Femur (tissue), 1 donor: ENCODE measurements at regions not wholly inside any gene's neighbourhood (a gene's known extent, or its start where the extent isn't known, plus 50 kb on each side); places are given as distances from the start of the nearest gene placed in this dataset.
A peak's percentile ranks its signal among the peaks of the same experiment; 100 is the strongest.

Experiments
- DNase-seq: peaks from one replicate; pipeline ENCODE4 v3.0.0-alpha.2; 2017

- DNase-seq, result no peak
Observed at GRCh38 chr3:101081446-101081845, 88.2 kb upstream of the ABI3BP start.

DNA sequence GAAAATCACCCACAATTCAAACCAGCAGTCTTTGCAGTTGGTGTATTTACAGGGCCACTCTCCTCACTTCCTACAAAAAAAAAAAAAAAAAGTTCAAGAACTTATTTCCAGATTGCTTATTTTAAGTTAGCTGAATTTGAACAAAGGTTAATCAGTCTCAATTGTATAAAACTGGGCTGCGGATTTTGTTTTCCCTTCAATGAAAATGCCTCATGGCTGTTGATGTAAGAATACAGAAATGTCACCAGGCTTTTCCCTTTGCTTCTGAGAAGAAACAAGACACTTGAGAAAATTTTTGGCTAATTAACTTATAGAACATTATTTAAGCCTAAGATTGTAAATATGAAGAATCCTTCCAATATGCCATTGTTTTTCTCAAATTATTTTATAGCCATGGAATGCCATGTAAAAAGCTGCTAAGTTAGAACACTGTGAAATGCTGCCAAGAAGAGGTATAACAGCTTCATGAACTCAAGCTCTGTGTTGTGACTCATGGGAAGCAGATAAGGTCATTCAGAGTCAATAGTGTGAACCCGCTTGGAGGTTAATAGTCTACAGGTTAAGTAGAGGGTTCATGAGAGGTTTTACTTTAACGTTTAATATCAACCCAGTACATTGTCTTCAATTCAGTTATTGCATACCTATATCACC lies 84.3 kb upstream of the ABI3BP start:
- no peak for DNase-seq

- DNase-seq, result no peak
Observed at GRCh38 chr3:101074518-101074917, 81.3 kb upstream of the ABI3BP start.

DNA sequence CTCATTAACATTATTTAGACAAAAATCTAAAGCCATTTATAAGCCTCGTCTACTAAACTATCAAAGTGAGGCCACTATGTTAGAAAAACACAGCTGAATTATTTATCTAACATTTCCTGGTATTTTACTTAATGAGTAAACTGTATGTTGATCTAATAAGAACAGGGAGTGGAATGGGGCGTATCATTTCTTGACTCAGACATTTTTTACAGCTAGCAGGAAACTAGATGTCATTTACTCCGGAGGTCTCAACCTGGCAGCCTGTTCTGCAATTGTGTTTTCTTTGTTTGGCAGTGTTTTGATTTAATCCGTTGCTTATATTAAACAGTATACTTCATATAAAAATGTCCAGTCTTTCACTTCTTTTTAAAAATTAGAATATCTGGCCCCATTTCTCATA lies 79.1 kb upstream of the ABI3BP start:
- DNase-seq, result no peak

DNA sequence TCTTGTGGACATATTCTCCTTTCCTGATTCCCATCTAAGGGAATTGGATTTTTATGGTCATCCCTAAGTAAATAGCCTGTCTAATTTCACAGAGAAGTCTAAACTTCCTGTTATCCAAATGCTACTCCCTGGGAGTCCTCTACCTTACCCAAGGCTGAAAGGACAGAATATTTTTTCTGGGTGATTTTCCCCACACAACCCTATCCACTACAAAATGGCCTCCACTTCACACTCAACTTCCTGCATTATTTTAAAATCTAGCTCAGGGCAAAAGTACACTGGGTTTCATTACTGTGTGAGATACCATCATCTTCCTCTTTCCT lies 77.5 kb upstream of the ABI3BP start:
- DNase-seq, result no peak

DNA sequence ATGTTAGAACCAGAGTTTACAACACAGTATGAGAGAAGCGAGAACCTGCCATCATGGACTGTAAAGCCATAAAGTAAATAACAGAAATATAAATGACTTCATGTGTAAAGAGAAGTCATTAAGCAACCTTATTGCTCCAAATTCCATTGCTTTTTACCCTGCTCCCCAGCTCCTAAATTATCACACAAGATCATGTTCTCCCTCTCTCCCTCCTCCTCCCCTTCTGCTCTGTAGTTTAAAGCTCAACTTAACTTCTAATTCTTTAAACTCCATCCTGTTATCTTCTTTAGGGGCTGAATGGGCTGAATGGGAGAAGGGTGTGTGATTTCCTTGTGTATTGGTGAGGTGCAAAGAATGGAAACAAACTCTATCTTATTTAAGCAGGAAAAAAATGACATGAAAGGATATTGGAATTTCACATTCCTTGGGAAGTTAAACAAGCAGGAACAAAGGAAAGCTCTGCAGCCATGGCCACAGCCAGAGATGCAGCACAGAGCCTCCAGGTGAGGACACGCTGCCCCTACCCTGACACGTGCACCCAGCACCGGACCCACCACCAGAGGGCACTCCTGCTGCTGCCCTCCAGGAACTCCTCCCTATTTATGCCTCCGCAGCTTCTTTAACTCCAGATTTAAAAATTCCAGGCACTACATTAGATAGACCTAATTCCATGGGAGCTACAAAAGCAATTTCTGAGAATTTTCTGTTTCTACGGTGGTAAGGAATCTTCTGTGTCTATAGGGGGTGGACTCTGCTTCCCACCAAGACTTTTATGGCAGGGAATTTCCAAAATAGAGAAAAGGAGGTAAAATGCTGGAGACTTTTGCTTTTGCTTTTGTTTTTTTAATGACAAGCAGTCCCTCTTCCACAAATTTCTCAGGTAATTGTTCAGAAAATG lies 76.9 kb upstream of the ABI3BP start:
- DNase-seq, result no peak

GRCh38 chr3:101068876-101069606 lies 75.8 kb upstream of the ABI3BP start:
- DNase-seq, result no peak

DNA sequence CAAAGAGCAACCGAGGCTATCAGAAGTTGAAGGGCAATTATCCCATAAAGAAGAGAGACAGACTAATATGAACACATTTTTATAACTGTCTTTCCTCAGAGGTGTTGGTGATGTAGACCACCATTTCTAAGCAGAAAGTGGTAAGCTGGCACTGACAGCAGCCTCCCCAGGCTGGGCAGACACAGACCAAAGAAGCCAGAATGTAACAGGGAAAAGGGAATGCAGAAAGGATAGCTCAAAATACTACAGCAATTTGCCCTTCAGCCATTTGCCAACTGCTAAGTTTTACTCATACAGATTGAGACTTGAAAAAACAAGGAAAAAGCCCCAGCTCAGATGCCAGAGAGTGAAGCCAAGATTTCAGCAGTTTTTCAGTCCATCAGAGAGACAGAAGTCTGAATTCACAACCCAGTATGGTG lies 73.5 kb upstream of the ABI3BP start:
- DNase-seq, result no peak

GRCh38 chr3:101065962-101066361 lies 72.7 kb upstream of the ABI3BP start:
- no peak for DNase-seq

DNA sequence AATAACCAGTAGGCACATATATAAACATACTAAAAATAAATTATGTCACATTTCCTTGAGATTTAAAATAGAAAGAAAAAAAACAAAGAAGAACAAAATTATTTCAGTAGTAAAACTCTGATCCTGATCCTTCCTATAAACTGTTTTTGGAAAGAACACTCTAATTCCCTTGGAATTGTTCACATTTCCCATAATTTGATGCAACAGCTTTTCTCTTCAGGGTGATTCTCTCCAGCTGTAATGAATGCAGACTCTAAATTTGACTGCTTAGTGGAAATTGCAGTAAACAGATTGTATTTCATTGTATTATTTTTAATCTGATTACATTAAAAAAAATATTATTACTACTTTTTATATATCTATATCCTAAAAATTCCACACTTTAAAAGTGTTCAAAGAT lies 70.2 kb upstream of the ABI3BP start:
- DNase-seq, result no peak

DNA sequence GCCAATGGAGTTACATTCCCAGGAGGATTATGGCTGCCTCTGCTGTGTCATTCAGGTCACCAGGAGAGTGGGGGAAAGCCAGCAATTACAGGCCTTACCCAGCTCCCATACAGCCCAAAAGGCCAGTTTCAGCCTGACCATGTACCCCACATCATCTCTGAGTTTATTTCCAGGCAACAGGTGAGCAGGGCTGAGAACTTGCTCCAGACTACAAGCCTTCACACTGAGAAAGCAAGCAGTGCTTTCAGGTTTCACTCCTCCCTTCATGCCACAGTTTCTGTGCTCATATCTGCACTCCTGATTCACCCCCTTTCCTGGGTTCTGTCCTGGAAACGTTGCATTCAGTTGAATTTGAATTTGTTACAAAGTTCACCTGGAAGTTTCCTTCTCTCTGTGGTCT lies 68.1 kb upstream of the ABI3BP start:
- no peak for DNase-seq

DNA sequence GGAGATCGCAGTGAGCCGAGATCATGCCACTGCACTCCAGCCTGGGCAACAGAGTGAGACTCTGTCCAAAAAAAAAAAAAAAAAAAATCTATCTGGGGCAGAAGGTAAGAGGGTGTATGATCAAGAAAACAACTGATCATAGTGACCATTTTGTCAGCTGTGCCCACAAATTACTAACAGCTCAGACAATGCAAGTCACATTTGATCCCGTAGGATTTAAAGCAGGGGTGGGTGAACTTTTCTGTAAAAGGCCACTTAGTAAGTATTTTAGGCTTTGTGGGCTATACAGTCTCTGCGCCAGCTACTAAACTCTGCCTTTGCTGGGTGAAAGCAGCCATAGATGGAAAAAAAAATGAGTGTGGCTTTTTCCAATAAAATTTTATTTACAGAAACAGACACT lies 57.6 kb upstream of the ABI3BP start:
- DNase-seq, result peak; percentile 29

GRCh38 chr3:101050046-101050445 lies 56.8 kb upstream of the ABI3BP start:
- DNase-seq, result no peak

DNA sequence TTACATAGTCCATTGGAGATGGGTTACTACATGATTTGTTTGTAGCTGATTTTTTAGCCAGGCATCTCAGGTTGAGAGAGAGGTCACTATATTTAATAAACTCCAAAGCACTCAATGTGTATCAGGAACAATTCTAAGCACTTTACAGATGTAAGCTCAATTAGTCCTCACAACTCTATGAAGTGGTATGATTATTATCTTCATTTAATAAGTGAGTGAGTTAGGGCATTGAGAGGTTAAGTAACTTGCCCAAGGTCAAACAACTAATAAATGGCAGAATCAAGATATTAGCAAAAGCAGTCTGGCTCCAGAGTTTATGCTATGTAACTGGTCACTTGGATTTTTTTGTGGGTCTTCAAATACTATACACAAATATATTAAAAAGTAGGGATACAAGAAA lies 56.3 kb upstream of the ABI3BP start:
- DNase-seq, result no peak

DNA sequence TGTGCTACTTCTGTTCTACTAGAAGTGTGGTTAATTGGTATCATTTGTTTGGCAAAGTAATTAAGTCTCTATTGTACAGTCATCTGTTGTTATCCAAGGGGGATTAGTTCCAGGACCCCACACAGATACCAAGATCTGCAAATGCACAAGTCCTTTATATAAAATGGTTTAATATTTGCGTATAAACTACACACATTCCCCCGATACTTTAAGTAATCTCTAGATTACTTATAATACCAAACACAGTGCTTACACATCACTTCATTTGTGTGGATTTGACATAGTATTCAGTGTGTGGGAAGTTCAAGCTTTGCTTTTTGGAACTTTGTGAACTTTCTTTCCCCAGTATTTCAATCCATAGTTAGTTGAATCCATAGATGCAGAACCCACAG lies 50.5 kb upstream of the ABI3BP start:
- no peak for DNase-seq

DNA sequence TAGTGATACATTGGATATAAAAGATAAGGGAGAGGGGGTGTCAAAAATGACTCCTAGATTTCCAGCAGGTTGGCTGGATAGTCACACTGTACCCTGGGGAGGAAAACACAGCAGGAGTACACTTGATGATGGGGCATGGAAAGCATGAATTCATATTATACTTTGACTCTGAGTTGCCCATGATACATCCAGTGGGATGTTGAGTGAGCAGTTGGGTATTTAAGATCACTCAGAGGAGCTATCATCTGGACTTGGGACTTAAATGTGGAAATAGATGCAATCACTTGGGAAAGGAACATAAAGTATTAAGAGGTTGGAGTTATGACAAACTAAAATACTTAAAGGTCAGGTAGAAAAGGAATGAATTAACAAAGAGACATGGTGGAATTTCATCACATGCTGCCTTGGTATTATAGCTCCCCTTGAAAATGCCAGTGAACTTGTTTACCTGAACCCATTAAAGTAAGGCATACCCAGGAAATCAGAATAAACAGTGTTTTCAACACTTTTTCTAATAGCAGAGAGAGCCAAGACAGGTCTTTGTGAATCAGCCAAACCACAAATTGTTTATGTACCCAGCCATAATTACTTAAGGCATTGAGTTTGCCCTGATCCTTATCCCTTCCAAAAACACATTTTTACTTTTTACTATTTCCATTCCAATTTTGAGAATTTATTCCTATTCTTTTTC lies 49.9 kb upstream of the ABI3BP start:
- no peak for DNase-seq
